ENCODE measurements at regions not wholly inside any gene's neighbourhood (a gene's known extent, or its start where the extent isn't known, plus 50 kb on each side); places are given as distances from the start of the nearest gene placed in this dataset.

DNA sequence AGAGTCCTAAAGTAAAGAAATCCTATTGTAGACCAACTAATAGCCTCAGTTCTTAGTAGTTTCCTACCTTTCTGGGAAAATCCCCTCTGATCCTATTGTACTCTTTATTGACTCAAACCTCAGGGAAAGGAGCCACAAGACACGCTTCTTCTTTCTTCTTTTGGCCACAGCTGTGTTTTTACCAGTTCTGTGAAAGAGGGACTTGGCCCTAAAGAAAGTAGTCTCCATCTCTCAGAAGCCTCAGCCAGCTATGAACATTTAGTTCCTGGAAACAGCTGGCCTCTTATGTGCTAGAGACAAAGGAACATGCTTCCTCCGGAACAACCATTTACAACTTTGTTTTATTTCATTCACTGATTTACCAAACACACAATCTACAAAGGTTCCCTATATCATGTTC is 66.1 kb upstream of the ARID2 start:
- H3K27ac ChIP-seq, result no peak overlapping the region
- H3K4me3 ChIP-seq, result no peak overlapping the region
- H3K9me3 ChIP-seq, result no peaks in the 10 kb centered on the region
- H3K4me1 ChIP-seq, result no peaks in the 10 kb centered on the region
- TF ChIP-seq, protein P1, sequence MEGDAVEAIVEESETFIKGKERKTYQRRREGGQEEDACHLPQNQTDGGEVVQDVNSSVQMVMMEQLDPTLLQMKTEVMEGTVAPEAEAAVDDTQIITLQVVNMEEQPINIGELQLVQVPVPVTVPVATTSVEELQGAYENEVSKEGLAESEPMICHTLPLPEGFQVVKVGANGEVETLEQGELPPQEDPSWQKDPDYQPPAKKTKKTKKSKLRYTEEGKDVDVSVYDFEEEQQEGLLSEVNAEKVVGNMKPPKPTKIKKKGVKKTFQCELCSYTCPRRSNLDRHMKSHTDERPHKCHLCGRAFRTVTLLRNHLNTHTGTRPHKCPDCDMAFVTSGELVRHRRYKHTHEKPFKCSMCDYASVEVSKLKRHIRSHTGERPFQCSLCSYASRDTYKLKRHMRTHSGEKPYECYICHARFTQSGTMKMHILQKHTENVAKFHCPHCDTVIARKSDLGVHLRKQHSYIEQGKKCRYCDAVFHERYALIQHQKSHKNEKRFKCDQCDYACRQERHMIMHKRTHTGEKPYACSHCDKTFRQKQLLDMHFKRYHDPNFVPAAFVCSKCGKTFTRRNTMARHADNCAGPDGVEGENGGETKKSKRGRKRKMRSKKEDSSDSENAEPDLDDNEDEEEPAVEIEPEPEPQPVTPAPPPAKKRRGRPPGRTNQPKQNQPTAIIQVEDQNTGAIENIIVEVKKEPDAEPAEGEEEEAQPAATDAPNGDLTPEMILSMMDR (IDR thresholded peaks at IDR 0.05), result no peak
- no peaks in the 10 kb centered on the region for H3K36me3 ChIP-seq
- intact Hi-C loops (cut with DNase I), result no loop called here
- no peaks in the 10 kb centered on the region for H3K27me3 ChIP-seq
- no peak overlapping the region for H3K9ac ChIP-seq (ENCODE audit: low read depth in 2 of 2, low read length in 2 of 2)
- no peak for DNase-seq

DNA sequence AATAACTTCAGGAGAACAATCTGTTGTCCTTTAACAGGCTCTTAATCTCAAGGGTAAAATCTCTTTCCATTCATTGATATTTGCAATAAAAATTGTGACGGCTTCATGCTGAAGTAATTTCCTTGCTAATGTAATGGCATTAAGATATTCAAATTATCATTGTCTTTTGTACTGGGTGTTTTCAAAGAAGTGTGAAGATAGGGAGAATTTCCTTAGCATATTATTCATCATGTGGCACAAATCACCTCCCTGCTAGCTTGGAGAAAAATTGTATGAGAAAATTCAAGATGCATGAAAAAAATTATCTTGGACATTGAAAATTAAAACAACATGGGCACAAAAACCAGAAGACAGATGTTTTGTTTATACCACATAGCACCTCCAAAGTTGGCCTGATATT is 63.6 kb upstream of the ARID2 start:
- H3K36me3 ChIP-seq, result no peaks in the 10 kb centered on the region
- H3K9me3 ChIP-seq, result no peaks in the 10 kb centered on the region
- no peak overlapping the region for H3K4me3 ChIP-seq
- DNase-seq, result no peak
- H3K27me3 ChIP-seq, result no peaks in the 10 kb centered on the region
- no peak overlapping the region for H3K27ac ChIP-seq
- no peaks in the 10 kb centered on the region for H3K4me1 ChIP-seq
- TF ChIP-seq, protein P1 (IDR thresholded peaks at IDR 0.05), result no peak
- no peak overlapping the region for H3K9ac ChIP-seq (ENCODE audit: low read depth in 2 of 2, low read length in 2 of 2)
- intact Hi-C loops (cut with DNase I), result no loop called here

GRCh38 chr12:45666396-45666795 is 63.1 kb upstream of the ARID2 start:
- TF ChIP-seq, protein P1 (IDR thresholded peaks at IDR 0.05), result no peak

GRCh38 chr12:45666816-45667215 is 62.7 kb upstream of the ARID2 start:
- Histone ChIP-seq H3K27ac (no peak overlapping the region), H3K4me1 (no peaks in the 10 kb centered on the region), H3K27me3 (no peaks in the 10 kb centered on the region), H3K9me3 (no peaks in the 10 kb centered on the region), H3K9ac (ENCODE audit: low read depth in 2 of 2, low read length in 2 of 2) (no peak overlapping the region), H3K4me3 (no peak overlapping the region), H3K36me3 (no peaks in the 10 kb centered on the region)
- DNase-seq, result no peak
- intact Hi-C loops (cut with DNase I), result no loop called here
- TF ChIP-seq, protein P1 (IDR thresholded peaks at IDR 0.05), result no peak

More at GRCh38 chr12:45666396-45666795, 63.1 kb upstream of the ARID2 start:
- no peak overlapping the region for H3K4me3 ChIP-seq
- H3K9ac ChIP-seq (ENCODE audit: low read depth in 2 of 2, low read length in 2 of 2), result no peak overlapping the region
- no peaks in the 10 kb centered on the region for H3K36me3 ChIP-seq
- H3K4me1 ChIP-seq, result no peaks in the 10 kb centered on the region
- intact Hi-C loops (cut with DNase I), result no loop called here
- no peaks in the 10 kb centered on the region for H3K9me3 ChIP-seq
- no peak for DNase-seq
- no peaks in the 10 kb centered on the region for H3K27me3 ChIP-seq
- no peak overlapping the region for H3K27ac ChIP-seq

DNA sequence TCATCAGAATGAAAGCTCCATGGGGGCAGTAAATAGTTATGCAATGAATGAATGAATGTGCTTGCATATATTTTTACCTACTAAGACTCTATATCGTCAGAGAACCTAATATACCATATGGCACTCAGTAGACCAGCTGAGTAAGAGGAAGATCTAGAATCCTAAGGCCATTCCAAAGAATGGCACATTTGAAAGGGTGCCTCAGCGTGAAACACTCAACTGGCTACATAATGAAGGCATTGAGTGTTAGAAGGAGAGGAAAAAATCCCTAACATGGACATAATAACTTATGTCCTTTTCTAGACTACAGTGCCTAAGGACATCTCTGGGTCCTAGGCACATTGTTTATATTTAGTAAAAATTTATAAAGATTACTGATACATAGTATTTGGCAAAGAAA is 61.7 kb upstream of the ARID2 start:
- Histone ChIP-seq H3K4me3 (no peak overlapping the region), H3K9me3 (no peaks in the 10 kb centered on the region), H3K36me3 (no peaks in the 10 kb centered on the region), H3K4me1 (no peaks in the 10 kb centered on the region), H3K9ac (ENCODE audit: low read depth in 2 of 2, low read length in 2 of 2) (no peak overlapping the region), H3K27me3 (no peaks in the 10 kb centered on the region), H3K27ac (no peak overlapping the region)
- TF ChIP-seq, protein P1 (IDR thresholded peaks at IDR 0.05), result no peak
- intact Hi-C loops (cut with DNase I), result no loop called here
- DNase-seq, result no peak

GRCh38 chr12:45668641-45669040 is 60.9 kb upstream of the ARID2 start:
- no peak overlapping the region for H3K9ac ChIP-seq (ENCODE audit: low read depth in 2 of 2, low read length in 2 of 2)
- no peaks in the 10 kb centered on the region for H3K9me3 ChIP-seq
- TF ChIP-seq, protein P1 (IDR thresholded peaks at IDR 0.05), result no peak
- DNase-seq, result no peak
- no peak overlapping the region for H3K27ac ChIP-seq
- no peaks in the 10 kb centered on the region for H3K27me3 ChIP-seq
- intact Hi-C loops (cut with DNase I), result no loop called here
- H3K4me1 ChIP-seq, result no peaks in the 10 kb centered on the region
- H3K4me3 ChIP-seq, result no peak overlapping the region
- no peaks in the 10 kb centered on the region for H3K36me3 ChIP-seq
